ENCODE measurements at regions not wholly inside any gene's neighbourhood (a gene's known extent, or its start where the extent isn't known, plus 50 kb on each side); places are given as distances from the start of the nearest gene placed in this dataset.
A peak's percentile ranks its signal among the peaks of the same experiment; 100 is the strongest.

DNA sequence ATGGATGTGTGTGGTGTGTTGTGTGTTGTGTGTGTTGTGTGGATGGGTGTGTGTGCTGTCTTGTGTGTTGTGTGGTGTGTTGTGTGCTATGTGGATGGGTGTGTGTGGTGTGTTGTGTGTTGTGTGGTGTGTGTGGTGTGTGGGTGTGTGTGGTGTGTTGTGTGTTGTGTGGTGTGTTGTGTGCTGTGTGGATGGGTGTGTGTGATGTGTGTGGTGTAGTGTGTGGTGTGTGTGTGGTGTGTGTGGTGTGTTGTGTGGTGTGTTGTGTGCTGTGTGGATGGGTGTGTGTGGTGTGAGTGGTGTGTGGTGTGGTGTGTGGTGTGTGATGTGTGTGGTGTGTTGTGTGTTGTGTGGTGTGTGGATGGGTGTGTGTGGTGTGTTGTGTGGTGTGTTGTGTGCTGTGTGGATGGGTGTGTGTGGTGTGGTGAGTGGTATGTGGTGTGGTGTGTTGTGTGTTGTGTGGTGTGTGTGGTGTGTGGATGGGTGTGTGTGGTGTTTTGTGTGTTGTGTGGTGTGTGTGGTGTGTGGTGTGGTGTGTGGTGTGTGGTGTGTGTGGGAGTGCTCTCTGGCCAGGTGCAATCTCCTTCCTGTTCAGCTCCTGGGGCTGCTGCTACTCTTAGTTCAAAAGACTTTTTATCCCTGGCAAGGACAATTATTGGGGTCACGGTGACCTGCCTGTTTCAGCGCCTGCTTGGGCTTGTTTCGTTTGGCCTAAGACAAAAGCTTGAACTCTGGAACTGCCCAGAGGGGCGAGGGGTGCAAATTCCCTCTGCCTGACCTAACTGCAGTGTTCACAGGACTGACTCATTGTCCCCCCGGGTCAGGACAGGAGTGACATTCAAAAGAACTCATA, 101.1 kb downstream of the UBIAD1 start:
- no peak for DNase-seq

GRCh38 chr1:11374748-11375110, 101.7 kb downstream of the UBIAD1 start:
- no peak for DNase-seq

GRCh38 chr1:11377001-11377583, 101.9 kb upstream of the DISP3 start:
- no peak for DNase-seq

GRCh38 chr1:11377954-11378353, 101.0 kb upstream of the DISP3 start:
- no peak for DNase-seq

DNA sequence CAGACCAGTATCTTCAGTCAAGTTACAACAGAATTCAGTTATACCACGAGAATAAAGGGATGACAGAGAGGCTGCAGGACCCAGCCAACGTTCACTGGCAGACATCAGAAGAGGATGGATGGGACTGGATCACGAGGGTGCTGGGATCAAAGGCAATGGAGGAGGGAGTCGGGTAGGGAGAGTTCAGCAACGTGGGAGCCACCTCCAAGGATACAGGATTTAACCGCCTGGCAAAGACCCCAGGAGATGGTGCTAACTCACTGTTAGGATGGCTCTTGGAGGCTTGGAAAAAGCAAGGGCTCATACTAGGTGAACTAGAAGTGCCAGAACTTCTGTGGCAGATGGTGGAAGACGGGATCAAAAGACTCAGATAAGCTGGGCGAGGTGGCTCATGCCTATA, 99.1 kb upstream of the DISP3 start:
- no peak for DNase-seq

DNA sequence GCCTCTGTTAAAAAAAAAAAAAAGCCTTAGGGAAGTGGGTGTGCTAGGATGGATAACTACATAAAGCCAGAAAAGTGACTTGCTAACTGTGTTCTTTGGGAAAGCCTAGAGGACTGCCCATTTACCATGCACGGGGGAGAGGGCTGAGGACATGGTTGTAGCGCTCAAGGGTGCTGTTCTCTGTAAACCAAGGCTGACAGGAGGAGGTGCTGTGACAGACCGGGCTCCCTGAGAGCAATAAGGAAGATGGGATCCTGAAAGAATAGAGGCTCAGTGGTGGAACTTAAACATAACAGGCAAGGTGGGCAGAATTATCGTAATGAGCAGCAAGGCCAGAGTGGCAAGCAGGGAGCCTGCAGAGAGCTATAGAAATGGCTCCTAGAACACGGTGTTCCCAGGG, 98.5 kb upstream of the DISP3 start:
- no peak for DNase-seq

- no peak for DNase-seq
Measured at GRCh38 chr1:11383553-11384169, 95.3 kb upstream of the DISP3 start.

DNA sequence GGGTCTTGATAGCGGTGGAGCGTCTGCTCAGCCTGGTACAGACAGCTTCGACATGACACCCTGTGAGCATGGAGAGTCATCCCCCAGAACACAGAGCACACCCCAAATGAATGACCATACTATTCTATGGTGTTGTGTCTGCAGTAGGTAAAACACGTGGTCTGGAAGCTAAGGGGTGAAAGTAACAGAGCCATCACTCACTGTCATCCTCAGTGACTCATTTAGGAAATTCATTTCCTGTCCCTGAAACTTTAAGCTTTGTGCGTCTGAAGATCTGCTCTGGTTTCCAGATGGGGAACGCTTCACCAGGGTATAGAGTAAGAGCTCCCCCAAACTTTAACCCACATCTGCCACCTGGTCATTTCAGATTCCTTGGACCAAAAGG, 94.8 kb upstream of the DISP3 start:
- no peak for DNase-seq

GRCh38 chr1:11387829-11388228, 91.1 kb upstream of the DISP3 start:
- no peak for DNase-seq

GRCh38 chr1:11388617-11389016, 90.3 kb upstream of the DISP3 start:
- no peak for DNase-seq

GRCh38 chr1:11391327-11391726, 87.6 kb upstream of the DISP3 start:
- no peak for DNase-seq

DNA sequence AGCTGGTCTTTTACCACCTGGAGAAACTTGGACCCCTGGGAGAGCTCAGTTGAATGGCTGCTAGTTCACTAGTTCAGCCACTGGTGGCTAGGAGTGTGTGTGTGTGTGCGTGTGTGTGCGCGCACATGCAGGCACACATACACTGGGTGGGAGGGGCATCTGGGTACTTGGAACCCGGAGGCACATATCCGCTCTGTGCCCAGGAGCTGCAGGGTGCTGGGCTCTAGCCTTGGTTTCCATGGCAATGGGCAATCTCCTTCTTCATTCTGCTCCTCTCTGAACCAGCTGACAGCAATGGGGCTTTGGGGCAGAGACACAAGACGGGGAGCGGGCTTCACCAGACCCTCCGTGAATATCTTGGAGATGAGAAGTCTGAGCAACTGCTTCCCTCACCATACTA, 87.1 kb upstream of the DISP3 start:
- no peak for DNase-seq

DNA sequence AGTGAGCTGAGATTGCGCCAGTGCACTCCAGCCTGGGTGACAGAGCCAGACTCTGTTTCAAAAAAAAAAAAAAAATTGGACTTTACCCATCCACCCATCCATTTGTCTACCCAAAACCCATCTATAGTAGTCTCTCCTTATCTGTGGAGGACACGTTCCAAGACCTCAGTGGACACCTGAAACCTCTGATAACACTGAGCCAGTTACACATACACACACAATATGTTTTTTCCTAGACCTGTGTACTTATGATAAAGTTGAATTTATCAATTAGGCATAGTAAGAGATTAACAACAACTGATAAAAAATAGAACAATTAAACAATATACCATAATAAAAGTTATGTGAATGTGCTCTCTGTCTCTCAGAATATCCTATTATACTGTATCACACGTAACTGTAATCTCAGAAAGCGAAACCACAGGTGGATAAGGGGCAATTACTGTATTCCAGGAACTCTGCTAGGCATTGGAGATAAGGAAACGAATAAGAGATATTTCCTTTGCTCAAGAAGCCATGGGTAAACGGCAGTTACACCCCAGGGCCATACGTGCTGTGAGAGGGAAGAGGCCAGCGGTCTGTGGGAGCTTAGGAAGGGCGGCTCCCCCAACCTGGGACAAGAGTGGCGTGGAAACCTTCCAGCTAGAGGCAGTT, 84.2 kb upstream of the DISP3 start:
- DNase-seq = no peak

- no peak for DNase-seq
Measured at GRCh38 chr1:11395616-11396015, 83.3 kb upstream of the DISP3 start.

GRCh38 chr1:11397151-11397901, 81.6 kb upstream of the DISP3 start:
- no peak for DNase-seq

GRCh38 chr1:11399250-11399649, 79.7 kb upstream of the DISP3 start:
- no peak for DNase-seq

GRCh38 chr1:11400155-11400554, 78.8 kb upstream of the DISP3 start:
- DNase-seq = no peak

DNA sequence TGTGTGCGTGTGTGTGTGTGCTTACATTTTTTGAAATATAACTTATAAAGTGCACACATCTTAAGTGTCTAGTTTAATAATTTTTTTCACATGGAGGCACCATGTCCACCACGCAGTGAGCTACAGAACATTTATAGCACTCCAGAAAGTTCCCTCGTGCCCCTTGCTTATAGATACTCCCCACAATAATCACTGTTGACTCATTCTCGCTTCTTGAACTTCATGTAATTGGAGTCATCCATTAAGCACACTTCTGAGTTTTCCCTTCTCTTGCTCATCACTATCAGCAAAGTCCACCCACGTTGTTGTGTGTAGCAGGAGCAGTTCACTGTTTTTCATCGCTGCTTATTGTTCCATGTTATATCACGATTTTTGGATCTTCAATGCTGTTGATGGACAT, 78.4 kb upstream of the DISP3 start:
- DNase-seq = no peak

DNA sequence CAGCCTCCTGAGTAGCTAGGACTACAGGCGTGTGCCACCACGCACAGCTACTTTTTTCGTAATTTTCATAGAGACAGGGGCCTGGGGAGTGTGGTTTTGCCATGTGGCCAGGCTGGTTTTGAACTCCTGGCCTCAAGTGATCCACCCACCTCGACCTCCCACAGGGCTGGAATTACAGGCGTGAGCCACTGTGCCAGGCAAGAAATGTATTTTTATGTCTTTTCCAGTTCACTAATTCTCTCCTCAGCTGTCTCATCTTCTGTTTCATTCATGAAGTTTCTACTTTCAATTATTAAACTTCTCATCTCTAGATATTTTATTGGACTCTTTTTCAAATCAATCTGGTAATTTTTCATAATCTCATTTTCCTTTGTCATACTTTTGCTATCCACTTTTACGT, 72.1 kb upstream of the DISP3 start:
- DNase-seq = no peak

DNA sequence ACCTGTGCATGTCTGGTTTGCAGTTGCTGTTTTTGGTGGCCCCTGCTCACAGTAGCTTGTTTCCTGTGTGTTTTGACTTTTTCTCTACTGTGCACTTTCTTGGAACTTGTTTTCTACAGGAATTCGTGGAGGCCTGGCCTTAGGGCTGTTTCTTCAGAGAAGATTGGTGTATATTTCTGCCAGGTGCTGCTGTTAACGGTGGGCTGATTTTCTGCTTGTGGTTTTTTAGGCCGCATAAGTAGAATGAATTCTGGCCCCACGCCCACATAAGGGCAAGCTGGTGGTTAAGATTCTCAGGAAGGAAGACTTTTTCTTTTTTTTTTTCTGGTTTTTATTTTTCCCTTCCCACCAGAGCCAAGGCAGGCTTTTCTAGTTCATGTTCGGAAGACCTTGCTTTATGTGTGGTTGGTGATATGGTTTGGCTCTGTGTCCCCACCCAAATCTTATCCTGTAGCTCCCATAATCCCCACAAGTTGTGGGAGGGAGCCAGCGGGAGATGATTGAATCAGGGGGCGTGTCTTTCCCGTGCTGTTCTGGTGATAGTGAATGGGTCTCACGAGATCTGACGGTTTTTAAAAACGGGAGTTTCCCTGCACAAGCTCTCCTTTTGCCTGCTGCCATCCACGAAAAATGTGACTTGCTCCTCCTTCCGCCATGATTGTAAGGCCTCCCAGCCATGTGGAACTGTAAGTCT, 71.5 kb upstream of the DISP3 start:
- DNase-seq = peak; percentile 58

DNA sequence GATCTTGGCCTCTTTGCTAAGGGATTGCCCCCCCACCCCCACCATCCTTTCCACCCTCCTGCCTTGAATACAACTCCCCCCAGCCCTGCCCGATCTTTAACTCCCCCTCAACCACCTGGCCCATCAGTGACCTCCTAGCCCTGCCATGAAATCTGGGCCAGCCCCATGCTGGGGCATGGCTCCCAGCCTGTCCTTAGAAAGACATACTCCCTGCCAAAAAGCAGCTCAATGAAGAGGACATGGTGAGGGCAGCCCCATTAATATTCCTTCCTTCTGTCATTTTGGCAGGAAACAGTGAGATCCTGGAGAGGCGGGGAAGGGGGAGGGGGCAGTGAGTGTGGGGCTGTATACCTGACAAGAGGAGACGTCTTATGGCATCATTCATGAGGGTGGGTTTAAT, 66.8 kb upstream of the DISP3 start:
- DNase-seq = no peak

DNA sequence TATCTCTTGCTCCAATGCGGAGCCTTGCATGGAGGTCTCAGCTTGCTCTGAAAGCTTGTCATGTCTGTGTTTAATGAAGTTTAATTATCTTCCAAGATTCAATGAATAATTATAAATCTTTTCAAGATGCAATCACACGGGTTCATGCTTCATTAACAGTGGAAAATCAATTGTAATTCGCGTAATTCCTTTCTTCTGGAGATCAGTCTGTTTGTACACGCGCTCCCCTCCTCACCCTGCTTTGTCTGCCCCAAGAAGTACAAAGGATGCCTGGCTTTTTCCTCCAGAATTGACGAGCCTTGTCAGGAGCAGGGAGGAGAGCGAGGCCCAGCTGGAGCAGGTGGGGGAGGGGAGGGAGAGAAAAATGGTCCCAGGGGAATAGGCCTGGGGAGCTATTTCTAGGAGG, 65.0 kb upstream of the DISP3 start:
- peak; percentile 55 for DNase-seq
